Chondrocyte (in vitro differentiated cells): ENCODE measurements at regions not wholly inside any gene's neighbourhood (a gene's known extent, or its start where the extent isn't known, plus 50 kb on each side); places are given as distances from the start of the nearest gene placed in this dataset.

Source experiments
- DNase-seq: peaks from one replicate; pipeline ENCODE4 v3.0.0; 2021; ENCODE audit warnings: mixed read lengths, low spot score
- H3K27ac Mint-ChIP-seq: one replicate; pipeline ENCODE4 v1.8.0; 2021; ENCODE audit warnings: mild to moderate bottlenecking, moderate library complexity, mixed read lengths; ENCODE audit not compliant: unreplicated experiment
- H3K27me3 Mint-ChIP-seq: 2 replicates; pipeline ENCODE4 v1.8.0; 2021; ENCODE audit warnings: low read depth, mixed read lengths
- H3K36me3 Mint-ChIP-seq: 2 replicates; pipeline ENCODE4 v1.8.0; 2021; ENCODE audit warnings: low read depth, mixed read lengths
- H3K4me1 Mint-ChIP-seq: 2 replicates; pipeline ENCODE4 v1.8.0; 2021; ENCODE audit warnings: low read depth, mild to moderate bottlenecking, mixed read lengths
- H3K4me3 Mint-ChIP-seq: one replicate; pipeline ENCODE4 v1.8.0; 2021; ENCODE audit warnings: mild to moderate bottlenecking, moderate library complexity, mixed read lengths; ENCODE audit not compliant: unreplicated experiment
- H3K9me3 Mint-ChIP-seq: 2 replicates; pipeline ENCODE4 v1.8.0; 2021; ENCODE audit warnings: low read depth, mixed read lengths
- TF ChIP-seq, protein P1 (sequence below): fragments of 200-600 bp; sonication (generic); IDR thresholded peaks from 2 replicates; pipeline ENCODE4 v1.5.0; 2021; ENCODE audit warnings: antibody characterized with exemption, mild to moderate bottlenecking, moderate library complexity

DNA sequence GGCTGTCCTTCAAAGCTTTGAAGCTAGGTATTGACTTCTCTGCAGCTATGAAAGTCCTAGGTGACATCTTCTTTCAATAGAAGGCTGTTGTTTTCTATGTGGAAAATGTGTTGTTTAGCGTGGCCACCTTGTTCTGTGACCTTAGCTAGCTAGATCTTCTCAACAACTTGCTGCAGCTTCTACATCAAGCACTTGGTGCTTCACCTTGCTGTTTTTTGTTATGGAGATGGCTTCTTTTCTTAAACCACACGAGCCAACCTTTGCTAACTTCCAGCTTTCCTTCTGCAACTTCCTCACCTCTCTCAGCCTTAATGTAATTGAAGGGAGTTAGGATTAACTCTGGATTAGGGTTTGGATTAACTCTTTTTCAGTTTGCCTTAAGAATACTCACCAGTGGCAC lies 128.6 kb upstream of the MMS22L start:
- H3K4me1 Mint-ChIP-seq, result no peaks in the 10 kb centered on the region
- H3K36me3 Mint-ChIP-seq, result no peaks in the 10 kb centered on the region
- H3K4me3 Mint-ChIP-seq, result no peak overlapping the region
- peaks cover 6% of the 10 kb centered on the region for H3K9me3 Mint-ChIP-seq
- TF ChIP-seq, protein P1, sequence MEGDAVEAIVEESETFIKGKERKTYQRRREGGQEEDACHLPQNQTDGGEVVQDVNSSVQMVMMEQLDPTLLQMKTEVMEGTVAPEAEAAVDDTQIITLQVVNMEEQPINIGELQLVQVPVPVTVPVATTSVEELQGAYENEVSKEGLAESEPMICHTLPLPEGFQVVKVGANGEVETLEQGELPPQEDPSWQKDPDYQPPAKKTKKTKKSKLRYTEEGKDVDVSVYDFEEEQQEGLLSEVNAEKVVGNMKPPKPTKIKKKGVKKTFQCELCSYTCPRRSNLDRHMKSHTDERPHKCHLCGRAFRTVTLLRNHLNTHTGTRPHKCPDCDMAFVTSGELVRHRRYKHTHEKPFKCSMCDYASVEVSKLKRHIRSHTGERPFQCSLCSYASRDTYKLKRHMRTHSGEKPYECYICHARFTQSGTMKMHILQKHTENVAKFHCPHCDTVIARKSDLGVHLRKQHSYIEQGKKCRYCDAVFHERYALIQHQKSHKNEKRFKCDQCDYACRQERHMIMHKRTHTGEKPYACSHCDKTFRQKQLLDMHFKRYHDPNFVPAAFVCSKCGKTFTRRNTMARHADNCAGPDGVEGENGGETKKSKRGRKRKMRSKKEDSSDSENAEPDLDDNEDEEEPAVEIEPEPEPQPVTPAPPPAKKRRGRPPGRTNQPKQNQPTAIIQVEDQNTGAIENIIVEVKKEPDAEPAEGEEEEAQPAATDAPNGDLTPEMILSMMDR, result no peak
- no peak for DNase-seq
- H3K27me3 Mint-ChIP-seq, result peaks cover 18% of the 10 kb centered on the region
- H3K27ac Mint-ChIP-seq, result no peak overlapping the region

DNA sequence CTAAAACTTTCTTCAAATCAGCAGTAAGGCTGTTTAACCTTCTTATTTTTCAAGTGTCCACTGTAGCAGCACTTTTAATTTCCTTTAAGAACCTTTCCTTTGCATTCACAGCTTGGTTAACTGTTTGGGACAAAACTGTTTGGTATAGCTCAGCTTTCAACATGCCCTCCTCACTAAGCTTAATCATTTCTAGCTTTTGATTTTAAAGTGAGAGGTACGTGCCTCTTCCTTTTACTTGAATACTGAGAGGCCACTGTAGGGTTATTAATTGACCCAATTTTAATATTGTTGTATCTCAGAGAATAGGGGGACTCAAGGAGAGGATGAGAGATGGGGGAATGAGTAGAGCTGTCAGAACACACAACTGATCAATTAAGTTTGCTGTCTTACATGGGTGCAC lies 129.5 kb upstream of the MMS22L start:
- TF ChIP-seq, protein P1, result no peak
- no peak overlapping the region for H3K4me3 Mint-ChIP-seq
- no peaks in the 10 kb centered on the region for H3K4me1 Mint-ChIP-seq
- H3K9me3 Mint-ChIP-seq, result peaks cover 6% of the 10 kb centered on the region
- H3K36me3 Mint-ChIP-seq, result no peaks in the 10 kb centered on the region
- no peak for DNase-seq
- H3K27ac Mint-ChIP-seq, result no peak overlapping the region
- peaks cover 20% of the 10 kb centered on the region for H3K27me3 Mint-ChIP-seq

DNA sequence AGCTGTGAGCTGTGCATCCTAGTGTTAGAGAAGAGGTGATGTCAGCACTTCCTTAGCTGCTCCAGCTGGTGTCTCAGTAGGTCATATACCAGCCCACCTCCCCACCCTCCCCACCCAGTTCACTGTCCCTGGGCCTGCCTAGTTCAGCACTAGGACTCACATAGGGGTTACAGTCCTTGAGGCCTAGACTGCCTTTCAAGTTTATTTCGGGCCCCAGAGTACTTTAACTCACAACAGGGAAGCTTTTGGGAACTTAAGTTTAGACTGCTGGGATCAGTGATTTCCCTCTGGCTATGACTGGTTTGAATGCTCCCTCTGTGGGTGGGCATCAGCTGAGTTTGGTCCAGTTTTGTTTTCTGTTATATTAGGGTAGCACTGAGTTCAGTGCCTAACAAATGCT lies 139.2 kb upstream of the MMS22L start:
- Mint-ChIP-seq H3K9me3 (no peaks in the 10 kb centered on the region), H3K27me3 (peaks cover 14% of the 10 kb centered on the region), H3K4me1 (no peaks in the 10 kb centered on the region), H3K36me3 (no peaks in the 10 kb centered on the region), H3K4me3 (no peak overlapping the region), H3K27ac (no peak overlapping the region)
- no peak for DNase-seq
- TF ChIP-seq, protein P1, result no peak

DNA sequence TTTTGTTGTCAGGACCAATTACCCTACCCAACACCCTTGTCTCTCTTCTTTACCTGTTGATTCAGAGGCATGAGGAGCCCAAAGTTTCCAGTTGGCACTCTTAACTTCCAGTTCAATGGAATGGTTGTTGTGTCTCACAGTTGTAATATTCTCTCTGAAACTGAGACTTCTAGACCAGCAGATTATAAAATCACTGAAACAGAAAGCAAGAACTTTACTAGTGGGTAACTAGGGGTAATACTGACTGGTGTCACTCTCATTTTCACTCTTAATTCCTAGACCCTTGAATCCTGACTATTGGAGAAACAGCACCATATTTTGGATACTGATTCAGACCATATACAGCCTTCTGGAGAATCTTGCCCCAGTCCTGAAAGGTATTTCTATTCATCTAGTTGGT lies 140.2 kb upstream of the MMS22L start:
- no peaks in the 10 kb centered on the region for H3K9me3 Mint-ChIP-seq
- no peaks in the 10 kb centered on the region for H3K36me3 Mint-ChIP-seq
- no peaks in the 10 kb centered on the region for H3K4me1 Mint-ChIP-seq
- TF ChIP-seq, protein P1, result no peak
- peaks cover 14% of the 10 kb centered on the region for H3K27me3 Mint-ChIP-seq
- no peak for DNase-seq
- no peak overlapping the region for H3K4me3 Mint-ChIP-seq
- no peak overlapping the region for H3K27ac Mint-ChIP-seq

DNA sequence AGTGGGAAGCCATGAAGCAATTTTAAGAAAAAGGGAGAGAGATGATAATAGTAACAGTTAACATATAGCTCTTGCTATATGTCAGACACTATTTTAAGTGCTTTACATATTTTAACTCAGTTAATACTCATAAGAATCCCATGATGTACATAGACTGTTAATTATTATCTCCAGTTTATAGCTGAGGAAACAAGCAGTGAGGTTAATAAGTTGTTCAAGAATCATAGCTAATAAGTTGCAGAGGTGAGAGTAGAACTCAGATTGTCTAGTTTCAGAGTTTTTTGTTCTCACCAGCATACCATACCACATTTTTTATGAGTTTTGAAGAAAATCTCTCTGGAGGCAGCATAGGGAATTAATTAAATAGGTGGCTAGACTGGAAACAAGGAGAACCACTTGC lies 144.6 kb upstream of the MMS22L start:
- Mint-ChIP-seq H3K27ac (no peak overlapping the region), H3K4me1 (no peaks in the 10 kb centered on the region), H3K27me3 (peaks cover 18% of the 10 kb centered on the region), H3K36me3 (no peaks in the 10 kb centered on the region), H3K9me3 (no peaks in the 10 kb centered on the region), H3K4me3 (no peak overlapping the region)
- no peak for DNase-seq
- TF ChIP-seq, protein P1, result no peak
